DND-41 (cell line): ENCODE measurements at regions not wholly inside any gene's neighbourhood (a gene's known extent, or its start where the extent isn't known, plus 50 kb on each side); places are given as distances from the start of the nearest gene placed in this dataset.
"Not testable (repeated sequence)": the region's sequence is repeated elsewhere in the genome, so short reads cannot be mapped to it uniquely, and the experiment has no call there.

Experiments
- CTCF ChIP-seq: IDR thresholded peaks from 2 replicates; pipeline ENCODE4 v1.5.1; 2012; ENCODE audit warnings: borderline replicate concordance, low read length, moderate library complexity, mild to moderate bottlenecking; ENCODE audit not compliant: poor library complexity, severe bottlenecking; ENCODE audit errors: extremely low read depth
- EZH2 ChIP-seq: IDR thresholded peaks from 3 replicates; pipeline ENCODE4 v1.6.1; 2012; ENCODE audit warnings: borderline replicate concordance, low read depth, mild to moderate bottlenecking, moderate library complexity, low read length, inconsistent platforms; ENCODE audit not compliant: severe bottlenecking

- not testable (repeated sequence) for TF ChIP-seq CTCF, EZH2
Measured at GRCh38 chr7:51382243-51382642, 65.6 kb upstream of the COBL start.
